H1 (cell line): ENCODE measurements at regions not wholly inside any gene's neighbourhood (a gene's known extent, or its start where the extent isn't known, plus 50 kb on each side); places are given as distances from the start of the nearest gene placed in this dataset.

Source experiments
- CHD7 ChIP-seq: fragments of 300-600 bp; sonication (generic); IDR thresholded peaks from 2 replicates; pipeline ENCODE4 v1.7.1; 2012; ENCODE audit warnings: low read length, moderate library complexity, mild to moderate bottlenecking, inconsistent platforms; ENCODE audit not compliant: insufficient replicate concordance
- NANOG ChIP-seq: IDR thresholded peaks from 2 replicates; pipeline ENCODE4 v1.6.1; 2011; ENCODE audit warnings: low read length, low read depth, mild to moderate bottlenecking, inconsistent platforms; ENCODE audit not compliant: insufficient read depth, poor library complexity, severe bottlenecking

GRCh38 chr3:98971169-98971681 is 69.7 kb upstream of the DCBLD2 start (continued):
- no peak for TF ChIP-seq CHD7
- no peak for TF ChIP-seq NANOG
